ENCODE measurements at regions not wholly inside any gene's neighbourhood (a gene's known extent, or its start where the extent isn't known, plus 50 kb on each side); places are given as distances from the start of the nearest gene placed in this dataset.

- POLR2A ChIA-PET, result no interaction called here
- Mint-ChIP-seq H3K27ac (no peak overlapping the region), H3K27me3 (ENCODE audit: low read depth) (no peaks in the 10 kb centered on the region)
These were observed 281.0 kb downstream of the ADRA2A start for GRCh38 chr10:111357859-111358258.

More at GRCh38 chr10:111357859-111358258, 281.0 kb downstream of the ADRA2A start:
- TF ChIP-seq NR3C1 (CRISPR knock-in tag; conservative IDR thresholded peaks at IDR 0.05; ENCODE audit: low read depth) (no peak), CREM (CRISPR knock-in tag; IDR thresholded peaks at IDR 0.05) (no peak), PRDM15 (CRISPR knock-in tag; IDR thresholded peaks at IDR 0.05) (no peak), MAX (CRISPR knock-in tag; IDR thresholded peaks at IDR 0.05) (no peak), GABPB1 (CRISPR knock-in tag; IDR thresholded peaks at IDR 0.05) (no peak), AFF4 (CRISPR knock-in tag; IDR thresholded peaks at IDR 0.05; ENCODE audit: borderline replicate concordance) (no peak), ZBTB43 (CRISPR knock-in tag; IDR thresholded peaks at IDR 0.05) (no peak), ZNF423 (CRISPR knock-in tag; IDR thresholded peaks at IDR 0.05) (no peak)
- CTCF ChIA-PET, result interaction anchor here (1.5 kb wide), 1 partner anchor 13 kb away, joined by 4 read pairs; no protein-coding TSS in a partner anchor
- no peak for DNase-seq (ENCODE audit: low spot score)
- no peak for ATAC-seq
- Mint-ChIP-seq H3K4me3 (no peak overlapping the region), H3K9me3 (no peaks in the 10 kb centered on the region), H3K36me3 (no peaks in the 10 kb centered on the region), H3K4me1 (peaks cover 9% of the 10 kb centered on the region)

All from WTC11 (cell line).